ENCODE measurements at regions not wholly inside any gene's neighbourhood (a gene's known extent, or its start where the extent isn't known, plus 50 kb on each side); places are given as distances from the start of the nearest gene placed in this dataset.

- no peak for TF ChIP-seq POLR2A (IDR thresholded peaks at IDR 0.05)
- no peak for TF ChIP-seq CTCF (IDR thresholded peaks at IDR 0.05)
Measured at GRCh38 chr7:51647486-51647885, 330.9 kb upstream of the COBL start.

All from lower leg skin (tissue), 3 donors.